ENCODE measurements at regions not wholly inside any gene's neighbourhood (a gene's known extent, or its start where the extent isn't known, plus 50 kb on each side); places are given as distances from the start of the nearest gene placed in this dataset.

GRCh38 chr1:29428280-29428615 is 191.9 kb downstream of the PTPRU start:
- RAD21 ChIA-PET (ENCODE audit: low non-redundant PET in 1 of 2, low total read pairs in 2 of 2, uncharacterized antibody in 2 of 2, unreplicated experiment in 2 of 2): no interaction called here
- Histone ChIP-seq H3K27me3 (ENCODE audit: insufficient read depth, low read length) (no peaks in the 10 kb centered on the region), H3K4me1 (ENCODE audit: control insufficient read depth in 1 of 2, insufficient read depth in 2 of 2, low read length in 2 of 2) (no peaks in the 10 kb centered on the region), H3K36me3 (ENCODE audit: control insufficient read depth in 1 of 2, insufficient read depth in 2 of 2, low read length in 2 of 2) (no peaks in the 10 kb centered on the region), H4K20me1 (ENCODE audit: insufficient read depth) (no peaks in the 10 kb centered on the region), H3K4me2 (ENCODE audit: low read length) (no peak overlapping the region), H3K27ac (ENCODE audit: low read depth, low read length) (no peak overlapping the region), H3K9ac (ENCODE audit: low read length) (no peak overlapping the region), H3K9me2 (ENCODE audit: insufficient read depth) (no peaks in the 10 kb centered on the region), H3K9me3 (ENCODE audit: control insufficient read depth in 1 of 2, insufficient read depth in 1 of 2, low read depth in 1 of 2, low read length in 2 of 2) (no peaks in the 10 kb centered on the region), H3K4me3 (replicated peaks in 1 of 2; ENCODE audit: low read depth in 1 of 2, low read length in 2 of 2) (no peak overlapping the region), H3K79me2 (ENCODE audit: insufficient read depth, low read length) (no peaks in the 10 kb centered on the region), H2AFZ (ENCODE audit: low read depth, low read length, poor library complexity, severe bottlenecking) (no peak overlapping the region)
- TF ChIP-seq EZH2 (IDR thresholded peaks at IDR 0.05) (no peak), RAD21 (IDR thresholded peaks at IDR 0.05; ENCODE audit: low read depth) (no peak), YY1 (IDR thresholded peaks at IDR 0.05; ENCODE audit: extremely low read depth, insufficient replicate concordance, low read depth, low read length) (no peak), FOSL1 (IDR thresholded peaks at IDR 0.05; ENCODE audit: low read depth) (no peak), EGR1 (IDR thresholded peaks at IDR 0.05; ENCODE audit: low read depth) (no peak), SRF (IDR thresholded peaks at IDR 0.05; ENCODE audit: low read depth) (no peak), CBX3 (IDR thresholded peaks at IDR 0.05; ENCODE audit: low read depth) (no peak), ELF1 (IDR thresholded peaks at IDR 0.05; ENCODE audit: borderline replicate concordance, low read depth) (no peak), ZNF274 (IDR thresholded peaks at IDR 0.05; ENCODE audit: low read depth, low read length) (no peak), POLR2A (IDR thresholded peaks at IDR 0.05; ENCODE audit: borderline replicate concordance, extremely low read depth, insufficient read depth, insufficient read length) (no peak), JUND (IDR thresholded peaks at IDR 0.05) (no peak), SIN3A (IDR thresholded peaks at IDR 0.05; ENCODE audit: low read depth) (no peak), CEBPB (IDR thresholded peaks at IDR 0.05; ENCODE audit: low read depth) (no peak), POLR2AphosphoS5 (IDR thresholded peaks at IDR 0.05; ENCODE audit: low read depth, low read length) (no peak), REST (IDR thresholded peaks at IDR 0.05; ENCODE audit: low read depth) (no peak), CTCF (IDR thresholded peaks at IDR 0.05 in 2 of 3, conservative IDR thresholded peaks at IDR 0.05 in 1 of 3; ENCODE audit: borderline replicate concordance in 1 of 3, insufficient read depth in 1 of 3, low read depth in 2 of 3, low read length in 2 of 3) (no peak)
- DNase-seq (ENCODE audit: low read depth, low spot score) (no peak), ATAC-seq (no peak)
- CTCF ChIA-PET: no interaction called here
- no TSS peak for BruUV-seq (replicated peaks)
- intact Hi-C loops (cut with micrococcal nuclease): no loop called here
- POLR2A ChIA-PET: no interaction called here

Data from HCT116 (cell line).